ENCODE measurements at regions not wholly inside any gene's neighbourhood (a gene's known extent, or its start where the extent isn't known, plus 50 kb on each side); places are given as distances from the start of the nearest gene placed in this dataset.

- no peak for TF ChIP-seq CTCF (conservative IDR thresholded peaks at IDR 0.05)
- TF ChIP-seq ZFX (IDR thresholded peaks at IDR 0.05): no peak
Measured at GRCh38 chr13:80873589-80873988, 532.7 kb upstream of the SPRY2 start.
